ENCODE measurements at regions not wholly inside any gene's neighbourhood (a gene's known extent, or its start where the extent isn't known, plus 50 kb on each side); places are given as distances from the start of the nearest gene placed in this dataset.

DNA sequence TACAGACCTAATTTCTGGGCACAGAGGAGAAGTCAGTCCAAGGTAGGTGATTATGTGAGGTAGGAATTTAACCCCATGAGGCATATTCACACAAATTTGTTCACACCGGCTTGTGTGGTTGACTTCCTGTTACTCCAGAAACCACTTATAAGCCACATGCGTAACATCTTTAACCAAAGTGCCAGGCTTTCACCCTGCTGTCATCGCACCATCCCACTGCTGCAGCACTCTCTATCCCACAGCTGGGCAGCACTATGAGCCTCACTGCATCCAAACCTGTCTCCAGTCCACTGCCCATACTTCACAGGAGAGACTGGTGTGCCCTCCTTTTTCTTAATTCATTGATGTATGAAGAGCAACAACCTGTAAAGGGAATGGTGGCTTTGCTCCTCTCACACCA lies 128.2 kb upstream of the ARGLU1 start:
- H3K27ac ChIP-seq (ENCODE audit: low read depth, low read length): no peak overlapping the region
- no peaks in the 10 kb centered on the region for H3K9me3 ChIP-seq (ENCODE audit: control insufficient read depth in 1 of 2, insufficient read depth in 1 of 2, low read depth in 1 of 2, low read length in 2 of 2)
- TF ChIP-seq SRF (IDR thresholded peaks at IDR 0.05; ENCODE audit: low read depth): no peak
- TF ChIP-seq ZNF274 (IDR thresholded peaks at IDR 0.05; ENCODE audit: low read depth, low read length): no peak
- TF ChIP-seq POLR2AphosphoS5 (IDR thresholded peaks at IDR 0.05; ENCODE audit: low read depth, low read length): no peak
- TF ChIP-seq CBX3 (IDR thresholded peaks at IDR 0.05; ENCODE audit: low read depth): no peak
- TF ChIP-seq TCF7L2 (IDR thresholded peaks at IDR 0.05; ENCODE audit: borderline replicate concordance, extremely low read depth, insufficient read depth, insufficient read length): no peak
- TF ChIP-seq EZH2phosphoT487 (IDR thresholded peaks at IDR 0.05; ENCODE audit: borderline replicate concordance): no peak
- no peak for TF ChIP-seq YY1 (IDR thresholded peaks at IDR 0.05; ENCODE audit: extremely low read depth, insufficient replicate concordance, low read depth, low read length)
- no peak for TF ChIP-seq JUND (IDR thresholded peaks at IDR 0.05)
- ChIA-PET CTCF (no interaction called here), POLR2A (no interaction called here), RAD21 (ENCODE audit: low non-redundant PET in 1 of 2, low total read pairs in 2 of 2, uncharacterized antibody in 2 of 2, unreplicated experiment in 2 of 2) (no interaction called here)
- BruUV-seq (replicated peaks): no TSS peak
- ATAC-seq: no peak
- H3K4me2 ChIP-seq (ENCODE audit: low read length): no peak overlapping the region
- no peaks in the 10 kb centered on the region for H3K4me1 ChIP-seq (ENCODE audit: control insufficient read depth in 1 of 2, insufficient read depth in 2 of 2, low read length in 2 of 2)
- intact Hi-C loops (cut with micrococcal nuclease): no loop called here
- H3K79me2 ChIP-seq (ENCODE audit: insufficient read depth, low read length): no peaks in the 10 kb centered on the region
- H3K27me3 ChIP-seq (ENCODE audit: insufficient read depth, low read length): peaks cover 43% of the 10 kb centered on the region
- no peaks in the 10 kb centered on the region for H4K20me1 ChIP-seq (ENCODE audit: insufficient read depth)
- H3K36me3 ChIP-seq (ENCODE audit: control insufficient read depth in 1 of 2, insufficient read depth in 2 of 2, low read length in 2 of 2): no peaks in the 10 kb centered on the region
- H3K9ac ChIP-seq (ENCODE audit: low read length): no peak overlapping the region
- no peak for DNase-seq (ENCODE audit: low read depth, low spot score)
- H3K9me2 ChIP-seq (ENCODE audit: insufficient read depth): no peaks in the 10 kb centered on the region
- H2AFZ ChIP-seq (ENCODE audit: low read depth, low read length, poor library complexity, severe bottlenecking): no peak overlapping the region
- no peak overlapping the region for H3K4me3 ChIP-seq (replicated peaks in 1 of 2; ENCODE audit: low read depth in 1 of 2, low read length in 2 of 2)

DNA sequence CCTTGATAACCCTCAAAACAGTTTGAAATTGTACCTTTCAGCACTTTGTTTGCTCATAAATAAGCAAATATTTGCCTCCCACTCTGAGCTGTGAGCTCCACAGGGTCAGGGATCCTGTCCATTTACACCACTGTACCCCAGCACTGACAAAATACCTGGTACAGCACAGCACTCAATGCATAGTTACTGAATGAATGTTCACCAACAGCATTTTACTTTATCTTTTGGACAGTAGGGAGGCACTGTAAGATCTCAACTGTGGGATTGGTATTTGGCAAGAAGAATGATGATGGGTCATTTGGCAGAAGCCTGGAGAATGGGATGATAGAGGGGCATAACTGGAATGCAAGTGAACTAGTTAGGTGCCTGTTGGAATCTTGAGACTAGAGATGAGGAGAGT lies 127.2 kb upstream of the ARGLU1 start:
- ATAC-seq (no peak), DNase-seq (ENCODE audit: low read depth, low spot score) (no peak)
- Histone ChIP-seq H3K9me3 (ENCODE audit: control insufficient read depth in 1 of 2, insufficient read depth in 1 of 2, low read depth in 1 of 2, low read length in 2 of 2) (no peaks in the 10 kb centered on the region), H4K20me1 (ENCODE audit: insufficient read depth) (no peaks in the 10 kb centered on the region), H3K36me3 (ENCODE audit: control insufficient read depth in 1 of 2, insufficient read depth in 2 of 2, low read length in 2 of 2) (no peaks in the 10 kb centered on the region), H3K27ac (ENCODE audit: low read depth, low read length) (no peak overlapping the region), H3K9me2 (ENCODE audit: insufficient read depth) (no peaks in the 10 kb centered on the region), H3K27me3 (ENCODE audit: insufficient read depth, low read length) (peaks cover 49% of the 10 kb centered on the region), H2AFZ (ENCODE audit: low read depth, low read length, poor library complexity, severe bottlenecking) (no peak overlapping the region), H3K9ac (ENCODE audit: low read length) (no peak overlapping the region), H3K4me1 (ENCODE audit: control insufficient read depth in 1 of 2, insufficient read depth in 2 of 2, low read length in 2 of 2) (no peaks in the 10 kb centered on the region), H3K4me2 (ENCODE audit: low read length) (no peak overlapping the region), H3K4me3 (replicated peaks in 1 of 2; ENCODE audit: low read depth in 1 of 2, low read length in 2 of 2) (no peak overlapping the region), H3K79me2 (ENCODE audit: insufficient read depth, low read length) (no peaks in the 10 kb centered on the region)
- POLR2A ChIA-PET: no interaction called here
- BruUV-seq (replicated peaks): no TSS peak
- intact Hi-C loops (cut with micrococcal nuclease): no loop called here
- RAD21 ChIA-PET (ENCODE audit: low non-redundant PET in 1 of 2, low total read pairs in 2 of 2, uncharacterized antibody in 2 of 2, unreplicated experiment in 2 of 2): no interaction called here
- CTCF ChIA-PET: no interaction called here
- TF ChIP-seq FOSL1 (IDR thresholded peaks at IDR 0.05; ENCODE audit: low read depth): no peak
- TF ChIP-seq ELF1 (IDR thresholded peaks at IDR 0.05; ENCODE audit: borderline replicate concordance, low read depth): no peak
- TF ChIP-seq RAD21 (IDR thresholded peaks at IDR 0.05; ENCODE audit: low read depth): no peak
- TF ChIP-seq, protein P1, sequence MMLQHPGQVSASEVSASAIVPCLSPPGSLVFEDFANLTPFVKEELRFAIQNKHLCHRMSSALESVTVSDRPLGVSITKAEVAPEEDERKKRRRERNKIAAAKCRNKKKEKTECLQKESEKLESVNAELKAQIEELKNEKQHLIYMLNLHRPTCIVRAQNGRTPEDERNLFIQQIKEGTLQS (IDR thresholded peaks at IDR 0.05): no peak
- TF ChIP-seq TCF7L2 (IDR thresholded peaks at IDR 0.05; ENCODE audit: borderline replicate concordance, extremely low read depth, insufficient read depth, insufficient read length): no peak
- TF ChIP-seq SP1 (IDR thresholded peaks at IDR 0.05; ENCODE audit: low read depth): no peak
- no peak for TF ChIP-seq CEBPB (IDR thresholded peaks at IDR 0.05; ENCODE audit: low read depth)
- TF ChIP-seq EGR1 (IDR thresholded peaks at IDR 0.05; ENCODE audit: low read depth): no peak
- no peak for TF ChIP-seq EZH2phosphoT487 (IDR thresholded peaks at IDR 0.05; ENCODE audit: borderline replicate concordance)
- no peak for TF ChIP-seq POLR2A (IDR thresholded peaks at IDR 0.05; ENCODE audit: borderline replicate concordance, extremely low read depth, insufficient read depth, insufficient read length)
- TF ChIP-seq, protein P2, sequence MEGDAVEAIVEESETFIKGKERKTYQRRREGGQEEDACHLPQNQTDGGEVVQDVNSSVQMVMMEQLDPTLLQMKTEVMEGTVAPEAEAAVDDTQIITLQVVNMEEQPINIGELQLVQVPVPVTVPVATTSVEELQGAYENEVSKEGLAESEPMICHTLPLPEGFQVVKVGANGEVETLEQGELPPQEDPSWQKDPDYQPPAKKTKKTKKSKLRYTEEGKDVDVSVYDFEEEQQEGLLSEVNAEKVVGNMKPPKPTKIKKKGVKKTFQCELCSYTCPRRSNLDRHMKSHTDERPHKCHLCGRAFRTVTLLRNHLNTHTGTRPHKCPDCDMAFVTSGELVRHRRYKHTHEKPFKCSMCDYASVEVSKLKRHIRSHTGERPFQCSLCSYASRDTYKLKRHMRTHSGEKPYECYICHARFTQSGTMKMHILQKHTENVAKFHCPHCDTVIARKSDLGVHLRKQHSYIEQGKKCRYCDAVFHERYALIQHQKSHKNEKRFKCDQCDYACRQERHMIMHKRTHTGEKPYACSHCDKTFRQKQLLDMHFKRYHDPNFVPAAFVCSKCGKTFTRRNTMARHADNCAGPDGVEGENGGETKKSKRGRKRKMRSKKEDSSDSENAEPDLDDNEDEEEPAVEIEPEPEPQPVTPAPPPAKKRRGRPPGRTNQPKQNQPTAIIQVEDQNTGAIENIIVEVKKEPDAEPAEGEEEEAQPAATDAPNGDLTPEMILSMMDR (IDR thresholded peaks at IDR 0.05 in 2 of 3, conservative IDR thresholded peaks at IDR 0.05 in 1 of 3; ENCODE audit: borderline replicate concordance in 1 of 3, insufficient read depth in 1 of 3, low read depth in 2 of 3, low read length in 2 of 3): no peak
- no peak for TF ChIP-seq SIN3A (IDR thresholded peaks at IDR 0.05; ENCODE audit: low read depth)
